NCI-H460 (cell line): ENCODE measurements at regions not wholly inside any gene's neighbourhood (a gene's known extent, or its start where the extent isn't known, plus 50 kb on each side); places are given as distances from the start of the nearest gene placed in this dataset.
A peak's percentile ranks its signal among the peaks of the same experiment; 100 is the strongest.
"Not testable (repeated sequence)": the region's sequence is repeated elsewhere in the genome, so short reads cannot be mapped to it uniquely, and the experiment has no call there.

Source experiments
- DNase-seq: peaks from one replicate; pipeline ENCODE4 v3.0.0-alpha.2; 2016; ENCODE audit warnings: low read depth; ENCODE audit errors: extremely low read depth

DNA sequence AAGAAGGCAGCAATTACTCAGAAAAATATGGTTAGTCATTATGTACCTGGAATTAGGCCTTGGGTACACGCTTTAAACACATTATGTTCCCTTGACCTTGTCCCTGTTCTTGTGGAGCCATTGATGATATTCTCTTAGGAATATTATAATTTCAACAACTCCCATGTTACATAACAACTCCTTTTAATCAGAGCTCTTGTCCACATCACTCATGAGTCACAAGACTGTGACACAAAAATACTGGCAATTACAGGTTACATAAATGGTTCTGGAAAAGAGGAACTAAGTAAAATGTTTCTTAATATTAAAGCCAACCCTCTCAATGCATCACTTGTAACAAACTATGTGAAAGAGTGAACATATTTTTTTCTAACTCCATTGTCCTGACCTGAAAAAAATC, 143.8 kb upstream of the PCLO start:
- DNase-seq = no peak

DNA sequence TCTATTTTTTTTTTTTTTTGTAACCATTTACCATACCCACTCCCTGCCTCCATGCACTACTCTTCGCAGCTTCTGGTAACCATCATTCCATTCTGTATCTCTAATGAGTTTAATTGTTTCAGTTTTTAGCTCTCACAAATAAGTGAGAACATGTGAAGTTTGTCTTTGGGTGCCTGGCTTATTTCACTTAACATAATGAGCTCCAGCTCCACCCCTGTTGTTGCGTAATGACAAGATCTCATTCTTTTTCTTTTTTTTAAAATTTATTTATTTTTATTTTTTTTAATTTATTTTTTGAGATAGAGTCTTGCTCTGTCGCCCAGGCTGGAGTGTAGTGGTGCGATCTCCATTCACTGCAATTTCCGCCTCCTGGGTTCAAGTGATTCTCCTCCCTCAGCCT, 142.3 kb upstream of the PCLO start:
- no peak for DNase-seq

DNA sequence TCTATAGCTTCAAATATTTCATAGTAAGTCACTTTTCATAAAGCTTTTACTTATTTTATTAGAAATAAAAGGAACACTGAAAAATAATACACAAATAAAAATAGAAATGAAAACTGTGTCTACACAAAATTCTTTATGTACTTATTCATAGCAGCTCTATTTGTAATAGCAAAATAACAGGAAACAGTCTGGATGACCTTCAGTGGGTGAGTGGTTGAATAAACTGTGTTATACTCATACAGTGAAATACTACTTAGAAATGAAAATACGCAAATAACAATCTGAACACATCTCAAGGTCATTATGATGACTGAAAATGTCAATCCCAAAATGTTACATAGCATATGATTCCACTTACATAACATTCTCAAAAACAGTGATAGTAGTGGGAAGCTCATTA, 138.7 kb upstream of the PCLO start:
- DNase-seq = no peak

DNA sequence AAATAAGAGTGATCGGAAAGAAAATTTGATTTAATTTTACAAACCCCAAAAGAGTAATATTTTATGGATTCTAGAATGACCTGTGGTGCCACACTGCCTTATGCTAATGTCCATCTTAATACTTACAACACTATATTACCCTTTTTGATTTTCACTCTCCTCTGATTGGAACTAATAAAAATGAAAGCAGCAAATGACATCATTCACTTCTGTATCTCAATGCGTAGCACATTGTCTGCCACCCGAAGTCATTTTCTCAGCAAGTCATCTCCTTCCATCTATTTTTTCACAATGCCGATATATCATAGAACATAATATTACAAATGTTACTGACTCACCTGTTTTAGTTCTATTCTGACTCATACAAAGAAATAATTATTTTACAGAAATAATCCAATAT, 127.5 kb upstream of the PCLO start:
- no peak for DNase-seq

DNA sequence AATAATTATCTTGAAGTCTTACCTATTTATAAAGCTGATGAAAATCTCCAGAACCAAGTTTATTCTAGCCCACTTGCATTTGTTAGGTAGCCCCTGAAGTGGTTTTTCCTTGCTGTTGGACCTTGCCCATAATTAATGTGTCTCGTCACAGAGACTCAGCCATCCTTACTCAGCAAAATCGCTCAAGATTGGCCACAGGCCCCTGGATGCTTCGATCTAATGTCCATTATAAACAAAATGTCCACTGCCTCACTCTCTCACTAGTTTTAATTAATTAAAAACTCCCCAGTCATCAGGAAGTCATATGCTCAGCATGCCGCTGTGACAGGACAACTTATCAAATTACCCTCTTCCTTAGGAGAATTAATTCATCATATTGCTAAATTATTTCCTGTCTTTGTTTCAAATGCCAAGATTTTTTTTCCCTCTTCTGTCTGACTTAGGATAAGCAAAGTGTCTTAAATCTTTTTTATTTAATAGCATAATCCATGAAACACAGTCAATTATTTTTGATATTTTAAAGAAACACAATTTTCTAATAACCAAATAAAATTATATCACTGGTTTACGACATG, 126.8 kb upstream of the PCLO start:
- no peak for DNase-seq

DNA sequence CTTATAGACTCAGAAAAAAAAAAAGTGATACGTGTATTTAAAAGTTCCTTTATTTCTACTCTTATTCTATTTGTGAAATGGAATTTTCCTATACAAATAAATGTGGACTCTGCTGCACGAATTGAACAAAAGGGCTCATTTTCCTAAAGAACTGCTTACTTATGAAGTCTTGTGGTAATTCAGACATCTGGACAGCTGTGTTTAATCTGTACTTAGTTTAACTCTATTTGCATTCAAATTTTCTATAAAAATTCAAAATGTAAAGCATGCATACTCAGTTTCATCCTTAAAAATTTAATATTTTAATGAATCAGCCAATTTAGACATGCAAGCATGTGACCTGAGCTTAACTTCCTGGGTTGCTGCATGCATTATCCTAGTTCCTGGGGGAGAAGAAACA, 118.0 kb upstream of the PCLO start:
- DNase-seq = no peak

DNA sequence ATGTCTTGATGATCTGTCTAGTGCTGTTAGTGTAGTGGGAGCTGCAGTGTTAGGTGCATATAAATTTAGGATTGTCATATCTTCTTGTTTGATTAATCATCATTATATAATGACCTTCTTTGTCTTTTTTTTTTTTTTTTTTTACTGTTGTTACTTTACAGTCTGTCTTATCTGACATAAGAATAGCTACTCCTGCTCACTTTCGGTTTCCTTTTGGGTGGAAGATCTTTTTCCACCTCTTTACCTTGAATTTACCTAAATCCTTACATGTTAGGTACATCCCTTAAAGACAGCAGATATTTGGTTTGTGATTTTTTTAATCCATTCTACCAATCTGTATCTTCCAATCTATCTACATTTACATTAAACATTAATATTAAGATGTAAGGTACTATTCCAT, 113.6 kb upstream of the PCLO start:
- no peak for DNase-seq

DNA sequence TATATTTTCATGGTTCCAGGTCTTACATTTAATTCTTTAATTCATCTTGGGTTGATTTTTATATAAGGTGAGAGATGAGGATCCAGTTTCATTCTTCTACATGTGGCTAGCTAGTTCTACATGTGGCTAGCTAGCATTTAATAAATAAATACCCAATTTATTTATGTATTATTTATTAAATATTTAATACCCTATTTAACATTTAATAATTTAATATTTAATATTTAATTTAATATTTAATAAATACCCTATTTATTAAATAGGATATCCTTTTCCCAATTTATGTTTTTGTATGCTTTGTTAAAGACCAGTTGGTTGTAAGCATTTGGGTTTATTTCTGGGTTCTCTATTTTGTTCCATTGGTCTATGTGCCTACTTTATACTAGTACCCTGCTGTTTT, 111.0 kb upstream of the PCLO start:
- no peak for DNase-seq

DNA sequence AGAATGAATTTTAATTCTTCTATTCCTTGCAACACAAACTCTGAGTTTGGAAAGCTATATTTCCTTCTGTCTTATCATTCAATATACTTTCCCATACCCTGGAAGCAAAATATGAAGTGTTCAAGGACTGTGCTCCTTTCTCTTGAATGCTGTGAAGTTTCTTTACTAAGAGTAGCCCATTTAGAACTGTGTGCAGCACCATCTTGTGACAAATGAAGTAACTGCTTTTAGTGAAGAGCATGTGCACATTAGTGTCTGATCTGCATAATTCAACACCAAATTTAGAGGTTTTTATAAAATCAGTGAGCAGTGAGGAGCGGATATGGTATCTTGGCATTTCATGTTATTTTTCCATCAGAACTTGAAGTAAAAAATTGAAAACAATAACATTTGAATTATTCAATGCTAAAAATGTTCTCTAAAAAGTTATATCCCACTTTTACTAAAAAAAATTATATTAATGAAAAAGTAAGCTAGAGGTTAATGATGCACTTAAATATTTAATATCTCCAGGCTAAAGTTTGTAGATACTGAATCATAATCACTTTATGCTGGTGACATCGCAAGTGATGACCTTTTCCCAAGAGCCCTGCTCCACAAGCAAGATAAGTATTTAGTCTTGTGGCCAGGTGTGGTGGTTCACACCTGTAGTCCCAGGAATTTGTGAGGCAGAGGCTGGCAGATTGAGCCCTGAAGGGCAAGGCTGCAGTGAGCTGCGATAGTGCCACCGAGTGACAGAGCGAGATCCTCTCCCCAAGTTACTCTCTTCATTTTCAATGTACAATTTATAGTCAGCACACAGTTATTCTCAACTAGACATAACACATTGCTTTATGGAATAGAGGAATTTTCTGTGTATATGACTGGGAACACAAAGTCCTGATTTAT, 108.8 kb upstream of the PCLO start:
- peak; percentile 54 for DNase-seq

DNA sequence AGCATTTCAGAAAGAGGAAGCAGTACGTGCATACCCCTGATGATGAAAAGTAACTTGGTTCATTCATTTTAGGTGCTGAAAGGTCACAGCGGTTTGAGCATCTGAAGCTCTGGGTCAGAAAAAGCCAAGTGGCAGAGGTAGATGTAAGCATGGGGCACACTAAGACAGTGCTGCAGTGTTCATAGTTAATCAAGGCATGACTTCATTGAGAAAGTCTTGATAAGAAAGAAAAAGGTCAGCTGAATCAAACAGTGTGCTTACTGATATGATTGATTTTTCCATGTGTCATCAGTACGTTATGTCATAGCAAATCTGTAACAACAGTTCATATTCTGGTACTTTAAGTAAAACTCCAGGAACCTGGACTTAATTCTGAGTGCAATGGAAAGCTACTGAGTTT, 107.7 kb upstream of the PCLO start:
- no peak for DNase-seq

DNA sequence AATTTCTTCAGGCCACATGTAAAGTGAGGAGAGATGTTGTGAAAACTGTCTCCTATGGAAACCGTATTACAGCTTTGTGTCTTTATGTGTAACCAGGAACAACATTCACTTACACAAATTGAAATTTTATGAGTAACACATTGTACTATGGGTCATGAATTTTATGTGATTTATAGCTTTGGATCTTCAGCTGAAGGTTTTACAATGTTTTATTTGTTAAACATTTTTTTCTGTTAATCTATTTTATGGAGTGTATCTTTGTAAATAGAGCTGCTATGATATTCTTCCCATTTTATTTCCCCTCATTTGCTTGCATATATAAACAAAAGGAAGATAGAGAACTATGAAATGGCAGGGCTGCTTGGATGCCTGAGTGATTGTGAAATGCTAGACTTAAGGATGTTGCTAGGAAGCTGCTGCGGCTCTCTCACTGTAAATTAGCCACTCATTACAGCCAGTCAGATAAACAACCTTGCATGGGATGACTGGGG, 104.5 kb upstream of the PCLO start:
- no peak for DNase-seq

DNA sequence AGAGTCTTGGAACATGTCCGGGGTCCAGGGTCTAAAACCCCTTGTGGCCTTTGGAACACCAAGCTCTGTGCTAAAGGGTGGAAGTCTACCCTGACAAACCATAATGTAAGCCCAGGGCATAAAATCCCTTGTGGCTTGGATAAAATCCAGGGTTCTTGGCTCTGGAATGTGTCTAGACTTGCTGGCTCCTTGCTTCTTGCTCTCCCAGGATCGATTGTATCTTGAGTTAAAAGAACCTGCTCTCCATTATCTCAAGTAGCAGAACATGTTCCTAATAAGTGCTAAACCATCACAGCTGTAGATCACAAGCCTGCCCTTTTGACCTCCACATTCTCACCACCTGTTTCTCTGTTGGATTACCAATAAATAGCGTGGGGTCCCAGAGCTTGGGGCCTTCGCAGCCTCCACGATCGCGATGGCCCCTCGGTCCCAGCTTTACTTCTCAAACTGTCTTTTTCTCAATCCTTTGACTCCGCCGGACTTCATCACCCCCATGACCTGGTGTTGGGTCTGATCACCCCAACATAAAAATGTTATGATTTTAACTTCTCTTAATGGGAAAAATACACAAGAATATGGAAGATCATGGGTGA, 100.9 kb upstream of the PCLO start:
- not testable (repeated sequence) for DNase-seq

DNA sequence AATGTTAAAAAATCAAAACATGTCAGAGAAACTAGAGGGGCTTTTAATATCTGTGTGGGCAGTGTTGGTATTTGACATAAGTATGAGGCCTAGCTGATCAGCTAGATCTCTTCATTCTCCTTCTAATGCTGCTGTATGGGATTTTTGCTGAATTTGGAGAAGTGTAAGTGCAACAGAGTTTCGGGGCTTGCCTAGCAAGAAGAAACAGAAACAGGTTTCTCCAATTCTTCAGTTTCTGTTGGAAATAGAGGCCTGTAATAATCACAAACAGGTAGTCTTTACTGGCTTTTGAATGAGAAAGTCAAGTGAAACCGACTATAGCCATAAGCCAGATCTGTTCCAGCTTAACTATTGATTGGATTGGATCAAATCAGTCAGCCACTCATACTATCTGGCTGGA, 96.4 kb upstream of the PCLO start:
- no peak for DNase-seq

DNA sequence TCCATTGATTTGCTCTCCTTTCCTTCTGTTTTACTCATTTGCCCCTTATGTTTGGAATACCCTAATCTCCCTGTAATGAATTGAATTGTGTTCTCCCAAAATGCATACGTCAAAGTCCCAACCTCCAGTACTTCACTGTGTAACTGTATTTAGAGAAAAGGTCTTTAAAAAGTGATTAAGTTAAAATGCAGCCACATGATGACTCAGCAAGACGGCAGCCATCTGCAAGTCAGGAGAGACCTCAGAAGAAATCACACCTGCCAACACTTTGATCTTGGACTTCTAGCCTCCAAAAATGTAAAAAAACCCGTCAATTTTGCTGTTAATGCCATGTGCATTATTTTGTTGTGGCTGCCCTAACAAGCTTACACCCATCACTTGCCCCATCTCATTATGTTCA, 85.3 kb upstream of the PCLO start:
- DNase-seq = no peak

DNA sequence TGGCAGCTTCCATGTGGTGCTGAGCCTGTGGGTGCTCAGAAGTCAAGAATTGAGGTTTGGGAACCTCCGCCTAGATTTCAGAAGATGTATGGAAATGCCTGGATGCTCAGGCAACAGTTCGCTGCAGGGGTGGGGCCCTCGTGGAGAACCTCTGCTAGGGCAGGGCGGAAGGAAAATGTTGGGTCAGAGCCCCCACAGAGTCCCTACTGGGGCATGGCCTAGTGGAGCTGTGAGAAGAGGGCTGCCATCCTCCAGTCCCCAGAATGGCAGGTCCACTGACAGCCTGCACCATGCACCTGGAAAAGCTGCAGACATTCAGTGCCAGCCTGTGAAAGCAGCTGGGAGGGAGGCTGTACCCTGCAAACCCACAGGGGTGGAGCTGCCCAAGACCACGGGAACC, 56.5 kb upstream of the PCLO start:
- not testable (repeated sequence) for DNase-seq

DNA sequence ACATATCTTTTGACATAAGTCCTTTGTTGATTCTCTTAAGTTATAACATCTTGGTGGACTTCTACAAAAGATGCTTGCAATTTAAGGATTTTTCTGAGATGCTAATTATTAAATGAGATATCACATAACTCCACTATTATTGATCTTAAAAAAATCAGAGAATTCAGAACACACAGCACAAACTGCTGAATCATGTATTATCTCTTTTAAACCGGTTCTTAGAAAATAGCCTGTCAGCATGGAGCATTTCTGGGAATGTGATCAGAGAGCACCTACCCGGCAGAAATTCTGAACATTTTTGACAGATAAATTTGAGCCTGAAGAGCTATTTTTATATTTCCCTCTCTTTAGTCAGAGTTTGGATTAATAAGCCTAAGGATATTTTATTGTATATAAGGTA, 50.2 kb upstream of the PCLO start:
- no peak for DNase-seq
